Brain microvascular endothelial cell (primary cell): ENCODE measurements at regions not wholly inside any gene's neighbourhood (a gene's known extent, or its start where the extent isn't known, plus 50 kb on each side); places are given as distances from the start of the nearest gene placed in this dataset.

Source experiments
- DNase-seq: peaks from one replicate; pipeline ENCODE4 v3.0.0-alpha.2; 2020
- H3K27ac ChIP-seq: fragments of 250-450 bp; sonication (Bioruptor Pico); 2 replicates; pipeline ENCODE4 v1.5.1; 2020; ENCODE audit warnings: mild to moderate bottlenecking, moderate library complexity
- H3K27me3 ChIP-seq: fragments of 250-450 bp; sonication (Bioruptor Pico); replicated peaks from 2 replicates; pipeline ENCODE4 v1.5.1; 2020; ENCODE audit warnings: mild to moderate bottlenecking
- H3K36me3 ChIP-seq: fragments of 250-450 bp; sonication (Bioruptor Pico); replicated peaks from 2 replicates; pipeline ENCODE4 v1.5.1; 2020; ENCODE audit warnings: mild to moderate bottlenecking
- H3K4me3 ChIP-seq: 2 replicates; pipeline ENCODE4 v1.5.1; 2011; ENCODE audit warnings: low read depth, mild to moderate bottlenecking, control low read depth, low read length, moderate library complexity
- in situ Hi-C: cut with HindIII; loops from 2 replicates; pipeline ENCODE4 v1.10.0; 2017; ENCODE audit warnings: low sequenced_read_pairs, low pct_ligation_motif_present
- TF ChIP-seq, protein P1 (sequence below): IDR thresholded peaks from 2 replicates; pipeline ENCODE4 v1.5.1; 2011; ENCODE audit warnings: low read depth, mild to moderate bottlenecking, moderate library complexity, low read length, control low read depth, inconsistent platforms; ENCODE audit errors: missing control alignments

DNA sequence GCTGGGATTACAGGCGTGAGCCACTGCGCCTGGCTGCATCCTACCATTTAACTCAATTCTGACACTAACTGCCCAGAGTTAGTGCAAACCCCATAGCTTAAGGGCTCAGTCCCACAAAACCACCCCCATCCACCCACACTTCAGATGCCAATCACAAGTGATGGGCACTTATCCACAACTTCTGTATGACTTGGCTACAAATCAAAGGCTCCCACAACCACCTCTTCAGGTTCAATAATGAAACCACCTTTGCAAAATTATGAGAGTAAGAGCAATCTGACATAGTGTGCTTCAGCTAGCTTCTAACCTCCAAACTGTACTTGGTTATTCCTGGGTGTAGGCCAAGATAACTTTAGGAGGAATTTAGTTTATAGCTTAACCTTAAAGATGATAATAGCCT, 51.3 kb upstream of the SLC35F5 start:
- no peak for DNase-seq
- TF ChIP-seq, protein P1, sequence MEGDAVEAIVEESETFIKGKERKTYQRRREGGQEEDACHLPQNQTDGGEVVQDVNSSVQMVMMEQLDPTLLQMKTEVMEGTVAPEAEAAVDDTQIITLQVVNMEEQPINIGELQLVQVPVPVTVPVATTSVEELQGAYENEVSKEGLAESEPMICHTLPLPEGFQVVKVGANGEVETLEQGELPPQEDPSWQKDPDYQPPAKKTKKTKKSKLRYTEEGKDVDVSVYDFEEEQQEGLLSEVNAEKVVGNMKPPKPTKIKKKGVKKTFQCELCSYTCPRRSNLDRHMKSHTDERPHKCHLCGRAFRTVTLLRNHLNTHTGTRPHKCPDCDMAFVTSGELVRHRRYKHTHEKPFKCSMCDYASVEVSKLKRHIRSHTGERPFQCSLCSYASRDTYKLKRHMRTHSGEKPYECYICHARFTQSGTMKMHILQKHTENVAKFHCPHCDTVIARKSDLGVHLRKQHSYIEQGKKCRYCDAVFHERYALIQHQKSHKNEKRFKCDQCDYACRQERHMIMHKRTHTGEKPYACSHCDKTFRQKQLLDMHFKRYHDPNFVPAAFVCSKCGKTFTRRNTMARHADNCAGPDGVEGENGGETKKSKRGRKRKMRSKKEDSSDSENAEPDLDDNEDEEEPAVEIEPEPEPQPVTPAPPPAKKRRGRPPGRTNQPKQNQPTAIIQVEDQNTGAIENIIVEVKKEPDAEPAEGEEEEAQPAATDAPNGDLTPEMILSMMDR = no peak
- no peak overlapping the region for H3K4me3 ChIP-seq
- H3K27me3 ChIP-seq = no peaks in the 10 kb centered on the region
- H3K27ac ChIP-seq = no peak overlapping the region
- in situ Hi-C loops = no loop called here
- no peaks in the 10 kb centered on the region for H3K36me3 ChIP-seq

DNA sequence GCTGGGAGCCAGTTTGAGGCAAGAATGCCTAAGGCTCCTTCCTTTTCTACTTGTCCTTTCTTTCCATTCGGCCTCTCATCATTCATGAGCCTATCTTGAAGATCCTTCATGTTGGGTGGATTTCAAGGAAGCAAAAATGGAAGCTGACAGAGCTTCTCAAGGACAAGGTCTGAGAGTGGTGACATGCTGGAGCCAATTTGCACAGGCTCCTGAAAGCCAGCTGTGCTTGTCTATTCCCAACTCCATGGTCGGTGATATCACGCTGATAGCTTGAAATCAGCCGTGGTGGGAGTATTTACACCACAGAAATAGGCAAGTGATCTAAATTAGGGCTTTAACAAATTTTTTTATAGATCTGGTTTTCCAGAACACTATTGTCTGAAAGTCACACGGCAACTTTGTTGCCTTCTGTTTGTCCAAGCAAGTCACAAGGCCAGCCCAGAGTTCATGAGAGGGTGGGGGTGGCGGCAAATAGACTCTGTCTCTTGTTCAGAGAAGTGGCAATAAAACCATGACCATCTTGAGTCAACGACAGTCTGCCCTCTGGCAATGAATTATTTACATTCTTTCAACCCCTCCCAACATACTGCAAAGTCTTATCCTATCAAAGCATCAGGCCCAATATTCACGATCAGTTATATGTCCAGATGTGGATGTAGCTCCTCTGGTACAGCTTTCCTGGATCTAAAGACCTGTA, 49.9 kb upstream of the SLC35F5 start:
- Histone ChIP-seq H3K4me3 (no peak overlapping the region), H3K27ac (no peak overlapping the region), H3K27me3 (no peaks in the 10 kb centered on the region), H3K36me3 (no peaks in the 10 kb centered on the region)
- no peak for DNase-seq
- in situ Hi-C loops = no loop called here
- TF ChIP-seq, protein P1 = no peak
